SK-N-SH (cell line): ENCODE measurements at regions not wholly inside any gene's neighbourhood (a gene's known extent, or its start where the extent isn't known, plus 50 kb on each side); places are given as distances from the start of the nearest gene placed in this dataset.

Source experiments
- ELF1 ChIP-seq: IDR thresholded peaks from 2 replicates; pipeline ENCODE4 v1.4.0; 2012
- RXRA ChIP-seq: IDR thresholded peaks from 2 replicates; pipeline ENCODE4 v1.4.0; 2012; ENCODE audit warnings: low read depth, mild to moderate bottlenecking, borderline replicate concordance
- YY1 ChIP-seq: IDR thresholded peaks from 2 replicates; pipeline ENCODE4 v1.4.0; 2012; ENCODE audit warnings: low read depth, mild to moderate bottlenecking
- TF ChIP-seq, protein P1 (sequence below): fragments of 200-600 bp; sonication (generic); IDR thresholded peaks from 2 replicates; pipeline ENCODE4 v1.6.1; 2017; ENCODE audit warnings: antibody characterized with exemption, mild to moderate bottlenecking, moderate library complexity

DNA sequence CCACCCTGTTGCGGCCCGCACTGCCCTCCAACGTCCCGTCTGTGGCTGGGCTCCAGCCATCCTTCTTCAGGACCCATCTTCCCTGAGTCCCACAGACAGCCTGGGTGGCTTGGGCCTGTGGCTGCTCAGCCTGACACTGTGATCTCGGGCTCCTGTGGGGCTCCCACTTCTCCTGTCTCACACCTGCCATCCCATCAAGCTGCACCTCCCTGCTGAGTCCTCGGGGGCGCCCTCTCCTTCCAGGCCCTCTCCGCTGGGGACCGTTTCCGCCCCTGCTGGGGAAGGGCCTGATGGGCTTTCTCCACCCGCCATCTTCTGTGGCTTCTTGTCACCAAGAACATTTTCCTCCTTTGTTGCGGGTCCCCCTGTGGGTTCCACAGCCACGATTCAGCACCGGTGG, 173.8 kb upstream of the PPP2R2D start:
- TF ChIP-seq, protein P1, sequence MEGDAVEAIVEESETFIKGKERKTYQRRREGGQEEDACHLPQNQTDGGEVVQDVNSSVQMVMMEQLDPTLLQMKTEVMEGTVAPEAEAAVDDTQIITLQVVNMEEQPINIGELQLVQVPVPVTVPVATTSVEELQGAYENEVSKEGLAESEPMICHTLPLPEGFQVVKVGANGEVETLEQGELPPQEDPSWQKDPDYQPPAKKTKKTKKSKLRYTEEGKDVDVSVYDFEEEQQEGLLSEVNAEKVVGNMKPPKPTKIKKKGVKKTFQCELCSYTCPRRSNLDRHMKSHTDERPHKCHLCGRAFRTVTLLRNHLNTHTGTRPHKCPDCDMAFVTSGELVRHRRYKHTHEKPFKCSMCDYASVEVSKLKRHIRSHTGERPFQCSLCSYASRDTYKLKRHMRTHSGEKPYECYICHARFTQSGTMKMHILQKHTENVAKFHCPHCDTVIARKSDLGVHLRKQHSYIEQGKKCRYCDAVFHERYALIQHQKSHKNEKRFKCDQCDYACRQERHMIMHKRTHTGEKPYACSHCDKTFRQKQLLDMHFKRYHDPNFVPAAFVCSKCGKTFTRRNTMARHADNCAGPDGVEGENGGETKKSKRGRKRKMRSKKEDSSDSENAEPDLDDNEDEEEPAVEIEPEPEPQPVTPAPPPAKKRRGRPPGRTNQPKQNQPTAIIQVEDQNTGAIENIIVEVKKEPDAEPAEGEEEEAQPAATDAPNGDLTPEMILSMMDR, result no peak
- TF ChIP-seq YY1 (no peak), RXRA (no peak), ELF1 (no peak)
